Chondrocyte (in vitro differentiated cells): ENCODE measurements at regions not wholly inside any gene's neighbourhood (a gene's known extent, or its start where the extent isn't known, plus 50 kb on each side); places are given as distances from the start of the nearest gene placed in this dataset.

Experiments used
- DNase-seq: peaks from one replicate; pipeline ENCODE4 v3.0.0; 2021; ENCODE audit warnings: mixed read lengths, low spot score
- H3K27ac Mint-ChIP-seq: one replicate; pipeline ENCODE4 v1.8.0; 2021; ENCODE audit warnings: mild to moderate bottlenecking, moderate library complexity, mixed read lengths; ENCODE audit not compliant: unreplicated experiment
- H3K27me3 Mint-ChIP-seq: 2 replicates; pipeline ENCODE4 v1.8.0; 2021; ENCODE audit warnings: low read depth, mixed read lengths
- H3K36me3 Mint-ChIP-seq: 2 replicates; pipeline ENCODE4 v1.8.0; 2021; ENCODE audit warnings: low read depth, mixed read lengths
- H3K4me1 Mint-ChIP-seq: 2 replicates; pipeline ENCODE4 v1.8.0; 2021; ENCODE audit warnings: low read depth, mild to moderate bottlenecking, mixed read lengths
- H3K4me3 Mint-ChIP-seq: one replicate; pipeline ENCODE4 v1.8.0; 2021; ENCODE audit warnings: mild to moderate bottlenecking, moderate library complexity, mixed read lengths; ENCODE audit not compliant: unreplicated experiment
- H3K9me3 Mint-ChIP-seq: 2 replicates; pipeline ENCODE4 v1.8.0; 2021; ENCODE audit warnings: low read depth, mixed read lengths
- CTCF ChIP-seq: fragments of 200-600 bp; sonication (generic); IDR thresholded peaks from 2 replicates; pipeline ENCODE4 v1.5.0; 2021; ENCODE audit warnings: antibody characterized with exemption, mild to moderate bottlenecking, moderate library complexity

GRCh38 chr11:104803776-104804175 lies 94.5 kb downstream of the CASP12 start:
- H3K36me3 Mint-ChIP-seq = no peaks in the 10 kb centered on the region
- no peak overlapping the region for H3K27ac Mint-ChIP-seq
- H3K4me3 Mint-ChIP-seq = no peak overlapping the region
- H3K9me3 Mint-ChIP-seq = no peaks in the 10 kb centered on the region
- H3K27me3 Mint-ChIP-seq = no peaks in the 10 kb centered on the region
- DNase-seq = no peak
- no peak for TF ChIP-seq CTCF
- no peaks in the 10 kb centered on the region for H3K4me1 Mint-ChIP-seq

- H3K36me3 Mint-ChIP-seq = no peaks in the 10 kb centered on the region
- no peak for TF ChIP-seq CTCF
- no peaks in the 10 kb centered on the region for H3K27me3 Mint-ChIP-seq
- no peak overlapping the region for H3K27ac Mint-ChIP-seq
- no peak for DNase-seq
- peaks cover 7% of the 10 kb centered on the region for H3K9me3 Mint-ChIP-seq
- no peak overlapping the region for H3K4me3 Mint-ChIP-seq
- no peaks in the 10 kb centered on the region for H3K4me1 Mint-ChIP-seq
Observed at GRCh38 chr11:104799251-104799650, 99.0 kb downstream of the CASP12 start.

GRCh38 chr11:104798789-104799188 lies 99.5 kb downstream of the CASP12 start:
- H3K4me1 Mint-ChIP-seq = no peaks in the 10 kb centered on the region

GRCh38 chr11:104796301-104796700 lies 102.0 kb downstream of the CASP12 start:
- DNase-seq = no peak
- peaks cover 7% of the 10 kb centered on the region for H3K9me3 Mint-ChIP-seq
- no peak overlapping the region for H3K27ac Mint-ChIP-seq
- H3K36me3 Mint-ChIP-seq = no peaks in the 10 kb centered on the region
- no peaks in the 10 kb centered on the region for H3K27me3 Mint-ChIP-seq
- H3K4me3 Mint-ChIP-seq = no peak overlapping the region
- H3K4me1 Mint-ChIP-seq = no peaks in the 10 kb centered on the region
- TF ChIP-seq CTCF = no peak

More at GRCh38 chr11:104798789-104799188, 99.5 kb downstream of the CASP12 start:
- no peaks in the 10 kb centered on the region for H3K36me3 Mint-ChIP-seq
- peaks cover 7% of the 10 kb centered on the region for H3K9me3 Mint-ChIP-seq
- DNase-seq = no peak
- no peak overlapping the region for H3K4me3 Mint-ChIP-seq
- no peak for TF ChIP-seq CTCF
- no peaks in the 10 kb centered on the region for H3K27me3 Mint-ChIP-seq
- H3K27ac Mint-ChIP-seq = no peak overlapping the region

GRCh38 chr11:104795501-104796213 lies 102.6 kb downstream of the CASP12 start:
- H3K4me1 Mint-ChIP-seq = no peaks in the 10 kb centered on the region
- no peaks in the 10 kb centered on the region for H3K36me3 Mint-ChIP-seq
- H3K27me3 Mint-ChIP-seq = no peaks in the 10 kb centered on the region
- H3K4me3 Mint-ChIP-seq = no peak overlapping the region
- peaks cover 7% of the 10 kb centered on the region for H3K9me3 Mint-ChIP-seq
- H3K27ac Mint-ChIP-seq = no peak overlapping the region
- DNase-seq = no peak
- no peak for TF ChIP-seq CTCF
